HEK293 (cell line): ENCODE measurements at regions not wholly inside any gene's neighbourhood (a gene's known extent, or its start where the extent isn't known, plus 50 kb on each side); places are given as distances from the start of the nearest gene placed in this dataset.

Experiments
- CTCF ChIA-PET: fragments of 350-600 bp; formaldehyde crosslinking; extraction: SDS; loops from one replicate; lab custom pipeline; 2021; ENCODE audit warnings: antibody characterized with exemption; lab: Yijun Ruan, JAX
- POLR2A ChIA-PET: fragments of 300-600 bp; formaldehyde crosslinking; extraction: SDS; loops from one replicate; lab custom pipeline; 2020; ENCODE audit warnings: antibody characterized with exemption, inconsistent platforms; lab: Yijun Ruan, JAX
- H3K27ac ChIP-seq: fragments of 200-500 bp; sonication (Bioruptor generic); 2 replicates; pipeline ENCODE4 v1.5.1; 2014; ENCODE audit warnings: low read depth, low read length, control low read depth, inconsistent platforms; ENCODE audit errors: extremely low read depth
- H3K36me3 ChIP-seq, 2 experiments: fragments of 200-500 bp in 1 of 2; sonication (Bioruptor generic) in 1 of 2; 1 replicate in 1 of 2; 2 replicates in 1 of 2; pipeline ENCODE4 v1.5.1; 2014 to 2017; ENCODE audit warnings: inconsistent platforms in 2 of 2, low read length in 2 of 2; ENCODE audit not compliant: control insufficient read depth in 2 of 2, insufficient read depth in 1 of 2
- H3K4me1 ChIP-seq: fragments of 200-500 bp; sonication (Bioruptor generic); 2 replicates; pipeline ENCODE4 v1.5.1; 2014; ENCODE audit warnings: mild to moderate bottlenecking, low read length, inconsistent platforms; ENCODE audit not compliant: control insufficient read depth, insufficient read depth
- H3K4me3 ChIP-seq: 2 replicates; pipeline ENCODE4 v1.5.1; 2011; ENCODE audit warnings: low read depth, mild to moderate bottlenecking, control low read depth, low read length, moderate library complexity
- H3K9me3 ChIP-seq: fragments of 200-500 bp; sonication (Bioruptor generic); 2 replicates; pipeline ENCODE4 v1.5.1; 2014; ENCODE audit warnings: low read depth, low read length, inconsistent platforms; ENCODE audit not compliant: control insufficient read depth, insufficient read depth
- CTCF ChIP-seq: fragments of 450-650 bp; formaldehyde crosslinking; IDR thresholded peaks from 2 replicates; pipeline ENCODE4 v1.5.1; 2016; ENCODE audit warnings: missing biosample characterization, missing genetic modification characterization
- GLIS1 ChIP-seq: fragments of 450-650 bp; formaldehyde crosslinking; IDR thresholded peaks from 2 replicates; pipeline ENCODE4 v1.5.1; 2016; ENCODE audit warnings: missing biosample characterization, missing genetic modification characterization
- GLIS2 ChIP-seq: fragments of 450-650 bp; formaldehyde crosslinking; IDR thresholded peaks from 2 replicates; pipeline ENCODE4 v1.5.1; 2016; ENCODE audit warnings: missing biosample characterization, missing genetic modification characterization
- HOXC10 ChIP-seq: sonication (generic); formaldehyde crosslinking; IDR thresholded peaks from 2 replicates; pipeline ENCODE4 v1.8.1; 2023; ENCODE audit warnings: mild to moderate bottlenecking, missing genetic modification reagents
- KLF16 ChIP-seq: fragments of 450-650 bp; formaldehyde crosslinking; IDR thresholded peaks from 2 replicates; pipeline ENCODE4 v1.5.1; 2017; ENCODE audit warnings: missing biosample characterization, missing genetic modification characterization
- OSR2 ChIP-seq: fragments of 450-650 bp; formaldehyde crosslinking; IDR thresholded peaks from 2 replicates; pipeline ENCODE4 v1.5.1; 2016; ENCODE audit warnings: missing biosample characterization, missing genetic modification characterization
- SETDB1 ChIP-seq: IDR thresholded peaks from one replicate; pipeline ENCODE4 v1.6.1; 2017; ENCODE audit warnings: mild to moderate bottlenecking, low read length, moderate library complexity, mixed read lengths; ENCODE audit not compliant: insufficient read length
- SP2 ChIP-seq: fragments of 450-650 bp; formaldehyde crosslinking; IDR thresholded peaks from 2 replicates; pipeline ENCODE4 v1.5.1; 2016; ENCODE audit warnings: missing biosample characterization, missing genetic modification characterization
- ZBTB1 ChIP-seq: fragments of 450-650 bp; formaldehyde crosslinking; IDR thresholded peaks from 2 replicates; pipeline ENCODE4 v1.5.1; 2016; ENCODE audit warnings: missing biosample characterization, missing genetic modification characterization
- ZBTB21 ChIP-seq: fragments of 450-650 bp; formaldehyde crosslinking; IDR thresholded peaks from 2 replicates; pipeline ENCODE4 v1.5.1; 2017; ENCODE audit warnings: missing biosample characterization, missing genetic modification characterization
- ZBTB26 ChIP-seq: fragments of 450-650 bp; formaldehyde crosslinking; optimal IDR thresholded peaks from 2 replicates; pipeline ENCODE3; 2016; ENCODE audit warnings: missing biosample characterization, mild to moderate bottlenecking, missing genetic modification characterization
- ZBTB7A ChIP-seq: fragments of 450-650 bp; formaldehyde crosslinking; IDR thresholded peaks from 2 replicates; pipeline ENCODE4 v1.5.1; 2016; ENCODE audit warnings: low read depth, missing biosample characterization, missing genetic modification characterization
- ZFHX2 ChIP-seq: fragments of 450-650 bp; formaldehyde crosslinking; conservative IDR thresholded peaks from 2 replicates; pipeline ENCODE4 v1.5.1; 2016; ENCODE audit warnings: missing biosample characterization, missing genetic modification characterization
- ZFP41 ChIP-seq: fragments of 450-650 bp; formaldehyde crosslinking; IDR thresholded peaks from 2 replicates; pipeline ENCODE4 v1.5.1; 2016; ENCODE audit warnings: missing biosample characterization, missing genetic modification characterization, borderline replicate concordance
- ZNF132 ChIP-seq: fragments of 450-650 bp; formaldehyde crosslinking; IDR thresholded peaks from 2 replicates; pipeline ENCODE4 v1.5.1; 2017; ENCODE audit warnings: missing biosample characterization, missing genetic modification characterization, borderline replicate concordance
- ZNF169 ChIP-seq: fragments of 450-650 bp; formaldehyde crosslinking; IDR thresholded peaks from 2 replicates; pipeline ENCODE4 v1.5.1; 2016; ENCODE audit warnings: missing biosample characterization, missing genetic modification characterization
- ZNF211 ChIP-seq: fragments of 450-650 bp; formaldehyde crosslinking; IDR thresholded peaks from 2 replicates; pipeline ENCODE4 v1.5.1; 2016; ENCODE audit warnings: low read depth, missing biosample characterization, missing genetic modification characterization
- ZNF223 ChIP-seq: fragments of 450-650 bp; formaldehyde crosslinking; IDR thresholded peaks from 2 replicates; pipeline ENCODE4 v1.5.1; 2016; ENCODE audit warnings: missing biosample characterization, missing genetic modification characterization
- ZNF23 ChIP-seq: fragments of 450-650 bp; formaldehyde crosslinking; IDR thresholded peaks from 2 replicates; pipeline ENCODE4 v1.5.1; 2016; ENCODE audit warnings: missing biosample characterization, missing genetic modification characterization, borderline replicate concordance
- ZNF398 ChIP-seq: fragments of 450-650 bp; formaldehyde crosslinking; IDR thresholded peaks from 2 replicates; pipeline ENCODE4 v1.5.1; 2017; ENCODE audit warnings: missing biosample characterization, missing genetic modification characterization
- ZNF433 ChIP-seq: fragments of 450-650 bp; formaldehyde crosslinking; IDR thresholded peaks from 2 replicates; pipeline ENCODE4 v1.5.1; 2016; ENCODE audit warnings: missing biosample characterization, missing genetic modification characterization, low read depth
- ZNF510 ChIP-seq: fragments of 450-650 bp; formaldehyde crosslinking; IDR thresholded peaks from 2 replicates; pipeline ENCODE4 v1.5.1; 2018; ENCODE audit warnings: mild to moderate bottlenecking, missing genetic modification characterization, missing biosample characterization; ENCODE audit not compliant: insufficient replicate concordance
- ZNF529 ChIP-seq: fragments of 450-650 bp; formaldehyde crosslinking; IDR thresholded peaks from 2 replicates; pipeline ENCODE4 v1.5.1; 2017; ENCODE audit warnings: missing genetic modification characterization, missing biosample characterization; ENCODE audit not compliant: insufficient replicate concordance
- ZNF548 ChIP-seq: fragments of 450-650 bp; formaldehyde crosslinking; IDR thresholded peaks from 2 replicates; pipeline ENCODE4 v1.5.1; 2016; ENCODE audit warnings: missing biosample characterization, missing genetic modification characterization
- ZNF560 ChIP-seq: fragments of 450-650 bp; formaldehyde crosslinking; IDR thresholded peaks from 2 replicates; pipeline ENCODE4 v1.5.1; 2017; ENCODE audit warnings: missing biosample characterization, missing genetic modification characterization, borderline replicate concordance
- ZNF610 ChIP-seq: fragments of 450-650 bp; formaldehyde crosslinking; IDR thresholded peaks from 2 replicates; pipeline ENCODE4 v1.5.1; 2016; ENCODE audit warnings: missing biosample characterization, missing genetic modification characterization, borderline replicate concordance
- ZNF621 ChIP-seq: fragments of 450-650 bp; formaldehyde crosslinking; IDR thresholded peaks from 2 replicates; pipeline ENCODE4 v1.5.1; 2017; ENCODE audit warnings: missing biosample characterization, missing genetic modification characterization
- ZNF692 ChIP-seq: fragments of 450-650 bp; formaldehyde crosslinking; IDR thresholded peaks from 2 replicates; pipeline ENCODE4 v1.5.1; 2016; ENCODE audit warnings: missing biosample characterization, missing genetic modification characterization
- ZNF777 ChIP-seq: fragments of 450-650 bp; formaldehyde crosslinking; IDR thresholded peaks from 2 replicates; pipeline ENCODE4 v1.5.1; 2017; ENCODE audit warnings: missing biosample characterization, missing genetic modification characterization, borderline replicate concordance
- ZNF792 ChIP-seq: fragments of 450-650 bp; formaldehyde crosslinking; IDR thresholded peaks from 2 replicates; pipeline ENCODE4 v1.5.1; 2016; ENCODE audit warnings: missing biosample characterization, missing genetic modification characterization
- ZSCAN18 ChIP-seq: fragments of 450-650 bp; formaldehyde crosslinking; IDR thresholded peaks from 2 replicates; pipeline ENCODE4 v1.5.1; 2016; ENCODE audit warnings: missing biosample characterization, missing genetic modification characterization

GRCh38 chr14:79991866-79992265, 219.4 kb downstream of the DIO2 start:
- CTCF ChIA-PET = no interaction called here

GRCh38 chr14:79989990-79990389, 221.3 kb downstream of the DIO2 start:
- ChIA-PET CTCF (no interaction called here), POLR2A (no interaction called here)
- H3K27ac ChIP-seq = no peak overlapping the region
- no peaks in the 10 kb centered on the region for H3K36me3 ChIP-seq
- H3K9me3 ChIP-seq = no peaks in the 10 kb centered on the region
- no peaks in the 10 kb centered on the region for H3K4me1 ChIP-seq
- no peak overlapping the region for H3K4me3 ChIP-seq
- TF ChIP-seq GLIS1 (no peak), ZNF792 (no peak), ZNF560 (tag by site-specific recombination) (no peak), ZSCAN18 (tag by site-specific recombination) (no peak), SETDB1 (no peak), ZNF777 (tag by site-specific recombination) (no peak), ZNF211 (tag by site-specific recombination) (no peak), ZNF132 (tag by site-specific recombination) (no peak), HOXC10 (CRISPR knock-in tag) (no peak), ZNF23 (tag by site-specific recombination) (no peak), ZBTB1 (tag by site-specific recombination) (no peak), ZNF548 (tag by site-specific recombination) (no peak), ZNF398 (no peak), ZNF610 (no peak), GLIS2 (no peak), ZNF169 (tag by site-specific recombination) (no peak), ZNF529 (tag by site-specific recombination) (no peak), ZNF692 (tag by site-specific recombination) (no peak)

More at GRCh38 chr14:79991866-79992265, 219.4 kb downstream of the DIO2 start:
- H3K9me3 ChIP-seq = no peaks in the 10 kb centered on the region
- no peak overlapping the region for H3K27ac ChIP-seq
- TF ChIP-seq ZBTB26 (tag by site-specific recombination) (no peak), ZFP41 (tag by site-specific recombination) (no peak), ZNF223 (tag by site-specific recombination) (no peak), OSR2 (tag by site-specific recombination) (no peak), ZBTB21 (tag by site-specific recombination) (no peak), ZNF169 (tag by site-specific recombination) (no peak), ZNF433 (tag by site-specific recombination) (no peak), ZNF211 (tag by site-specific recombination) (no peak), ZFHX2 (tag by site-specific recombination) (no peak), ZBTB7A (tag by site-specific recombination) (no peak), ZNF621 (no peak), ZNF792 (no peak), ZNF510 (tag by site-specific recombination) (no peak), SP2 (tag by site-specific recombination) (no peak), CTCF (no peak), KLF16 (tag by site-specific recombination) (no peak)
- H3K4me3 ChIP-seq = no peak overlapping the region
- H3K4me1 ChIP-seq = no peaks in the 10 kb centered on the region
- no peaks in the 10 kb centered on the region for H3K36me3 ChIP-seq
- POLR2A ChIA-PET = no interaction called here
